ENCODE measurements at regions not wholly inside any gene's neighbourhood (a gene's known extent, or its start where the extent isn't known, plus 50 kb on each side); places are given as distances from the start of the nearest gene placed in this dataset.
"Not testable (repeated sequence)": the region's sequence is repeated elsewhere in the genome, so short reads cannot be mapped to it uniquely, and the experiment has no call there.

DNA sequence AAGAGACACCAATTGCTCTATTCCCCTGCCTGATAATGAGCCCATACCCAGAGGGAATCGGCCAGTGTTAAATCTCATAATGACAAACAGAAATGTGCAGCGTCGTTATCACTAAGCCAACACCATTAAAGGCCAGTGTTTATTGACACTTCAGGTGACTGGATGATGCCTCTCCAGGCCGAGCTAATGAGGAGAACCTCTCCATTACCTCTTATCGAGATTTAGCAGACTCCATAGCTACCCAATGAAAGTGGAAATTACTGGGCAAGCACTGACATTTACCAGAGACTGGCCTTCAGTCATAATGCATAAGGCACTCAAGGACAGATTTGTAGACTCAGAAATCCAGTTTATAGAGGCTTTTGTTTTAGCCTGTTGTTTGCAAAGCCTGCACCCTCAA is 669.5 kb downstream of the MAFB start:
- no peak for DNase-seq

DNA sequence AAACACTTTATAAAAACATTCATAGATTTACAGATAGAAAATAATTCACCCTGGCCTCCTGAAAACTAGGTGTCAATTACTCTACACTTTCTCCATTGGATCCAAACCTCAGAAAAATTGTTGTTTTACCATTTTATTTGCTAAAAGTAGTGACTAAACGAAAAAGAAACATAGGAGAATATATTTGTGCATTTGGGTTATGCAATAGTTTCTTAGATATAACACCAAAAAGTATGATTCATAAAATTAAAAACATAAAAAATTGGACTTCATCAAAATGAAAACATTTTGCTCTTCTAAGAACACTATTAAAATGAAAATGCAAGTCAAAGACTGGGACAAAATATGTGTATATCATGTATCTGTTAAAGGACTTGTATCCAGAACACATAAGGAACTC is 671.3 kb downstream of the MAFB start:
- no peak for DNase-seq

DNA sequence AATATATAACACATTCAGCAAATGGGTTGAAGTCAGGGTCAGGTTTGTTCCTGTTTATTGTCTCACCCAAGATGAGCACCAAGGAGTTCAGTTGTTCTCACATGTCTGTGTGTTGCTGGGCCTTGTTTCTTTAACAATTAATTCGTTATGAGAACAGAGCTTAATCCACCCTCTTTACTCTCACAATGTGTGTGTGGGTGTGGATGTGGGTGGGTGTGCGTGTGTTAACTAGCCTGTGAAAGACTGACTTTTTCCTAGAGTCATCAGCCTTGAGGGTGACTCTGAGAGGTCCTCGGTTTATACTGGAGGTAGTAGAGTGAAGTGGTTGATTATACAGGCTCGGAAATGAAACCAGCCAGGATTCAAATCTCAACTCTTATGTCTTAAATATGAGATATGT is 672.1 kb downstream of the MAFB start:
- no peak for DNase-seq

DNA sequence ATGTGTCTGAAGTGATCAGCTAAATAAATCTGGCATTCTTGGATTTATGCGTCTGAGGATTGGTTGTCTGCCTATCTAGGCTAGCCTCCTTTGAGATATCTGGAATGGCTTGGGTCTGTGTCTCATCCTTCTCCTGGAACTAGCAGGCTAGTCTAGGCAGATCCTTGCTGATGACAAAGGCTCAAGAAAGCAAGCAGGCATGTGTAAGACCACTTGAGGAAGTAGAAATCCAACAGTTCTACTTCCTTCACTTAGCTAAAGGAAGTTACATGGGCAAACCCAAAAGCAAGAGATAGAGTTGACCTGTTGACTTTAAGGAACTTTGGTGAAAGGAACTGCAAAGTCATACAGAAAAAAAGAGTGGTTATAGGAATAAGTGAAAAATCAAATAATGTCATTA is 672.6 kb downstream of the MAFB start:
- DNase-seq, result no peak

DNA sequence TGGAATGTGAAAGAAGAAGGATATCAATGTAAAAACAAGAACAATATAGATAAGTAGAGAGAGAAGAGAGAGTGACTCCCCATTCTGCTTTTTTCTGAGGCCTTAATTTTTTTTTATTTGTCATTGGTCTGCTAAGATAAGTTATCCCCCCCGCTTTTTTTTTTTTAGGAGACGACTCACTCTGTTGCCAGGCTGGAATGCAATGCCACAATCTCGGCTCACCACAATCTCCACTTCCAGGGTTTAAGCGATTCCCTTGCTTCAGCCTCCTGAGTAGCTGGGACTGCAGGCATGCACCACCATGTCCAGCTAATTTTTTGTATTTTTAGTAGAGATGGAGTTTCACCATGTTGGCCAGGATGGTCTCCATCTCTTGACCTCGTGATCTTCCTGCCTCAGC is 677.0 kb downstream of the MAFB start:
- DNase-seq, result not testable (repeated sequence)

- no peak for DNase-seq
Measured at GRCh38 chr20:40010483-40010882, 678.6 kb downstream of the MAFB start.

GRCh38 chr20:40009542-40009941 is 679.5 kb downstream of the MAFB start:
- DNase-seq, result no peak

DNA sequence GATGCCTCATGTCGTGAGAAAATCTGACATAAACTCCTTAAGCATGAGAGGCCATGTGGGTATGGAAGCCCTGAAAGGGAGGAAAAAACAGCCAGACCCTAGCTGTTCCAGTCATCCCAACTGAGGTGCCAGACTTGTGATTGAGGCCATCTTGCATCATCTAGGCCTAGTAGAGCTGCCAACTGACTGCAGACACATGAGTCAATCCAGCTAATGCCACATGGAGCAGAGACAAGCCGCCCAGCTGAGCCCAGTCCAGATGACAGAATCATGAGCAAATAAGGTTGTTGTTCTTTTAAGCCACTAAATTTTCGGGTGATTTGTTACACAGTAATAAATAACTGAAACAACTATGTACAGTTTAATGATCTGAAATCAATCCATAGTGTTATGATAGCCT is 680.9 kb downstream of the MAFB start:
- no peak for DNase-seq

- no peak for DNase-seq
Measured at GRCh38 chr20:40006168-40006860, 682.7 kb downstream of the MAFB start.

- DNase-seq, result not testable (repeated sequence)
Measured at GRCh38 chr20:40004092-40004491, 684.9 kb downstream of the MAFB start.

GRCh38 chr20:39993742-39994141 is 695.3 kb downstream of the MAFB start:
- DNase-seq, result no peak

GRCh38 chr20:39990692-39991091 is 698.3 kb downstream of the MAFB start:
- DNase-seq, result no peak

GRCh38 chr20:39988991-39989390 is 700.0 kb downstream of the MAFB start:
- DNase-seq, result no peak

DNA sequence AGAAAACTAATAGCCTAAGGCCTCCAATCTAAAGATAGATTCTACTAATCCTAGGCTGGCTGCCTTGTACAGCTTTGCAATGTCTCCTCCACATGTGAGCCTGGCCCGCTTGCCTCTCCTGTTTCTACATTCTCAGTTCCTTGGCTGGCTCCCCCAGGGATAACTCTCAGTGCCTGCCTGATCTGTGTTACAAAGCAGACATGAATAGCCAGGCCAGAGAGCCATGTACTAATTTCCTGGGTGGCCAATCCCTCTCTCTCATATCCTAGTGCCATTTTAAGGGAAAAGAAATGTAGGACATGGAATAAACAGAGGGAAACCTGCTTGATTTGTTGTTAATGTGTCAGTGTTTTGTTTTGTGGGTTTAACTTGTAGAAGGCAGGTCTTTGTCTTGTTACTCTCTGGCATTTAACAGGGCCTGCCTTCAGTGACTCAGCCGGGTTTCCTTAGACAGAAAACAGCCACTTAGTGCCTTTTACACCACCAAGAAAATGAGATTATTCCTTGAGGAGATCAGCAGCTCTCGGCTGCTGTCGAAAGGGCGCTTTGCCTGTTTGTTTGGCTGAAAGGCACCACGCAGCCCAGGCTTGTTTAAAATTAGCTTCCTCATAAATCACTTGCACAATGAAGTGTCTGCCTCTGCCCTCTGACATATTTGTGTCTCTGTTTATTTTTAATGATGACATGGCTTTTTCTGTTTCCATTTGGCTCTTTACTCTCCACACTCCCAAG is 702.7 kb downstream of the MAFB start:
- DNase-seq, result peak; percentile 21 to 23

DNA sequence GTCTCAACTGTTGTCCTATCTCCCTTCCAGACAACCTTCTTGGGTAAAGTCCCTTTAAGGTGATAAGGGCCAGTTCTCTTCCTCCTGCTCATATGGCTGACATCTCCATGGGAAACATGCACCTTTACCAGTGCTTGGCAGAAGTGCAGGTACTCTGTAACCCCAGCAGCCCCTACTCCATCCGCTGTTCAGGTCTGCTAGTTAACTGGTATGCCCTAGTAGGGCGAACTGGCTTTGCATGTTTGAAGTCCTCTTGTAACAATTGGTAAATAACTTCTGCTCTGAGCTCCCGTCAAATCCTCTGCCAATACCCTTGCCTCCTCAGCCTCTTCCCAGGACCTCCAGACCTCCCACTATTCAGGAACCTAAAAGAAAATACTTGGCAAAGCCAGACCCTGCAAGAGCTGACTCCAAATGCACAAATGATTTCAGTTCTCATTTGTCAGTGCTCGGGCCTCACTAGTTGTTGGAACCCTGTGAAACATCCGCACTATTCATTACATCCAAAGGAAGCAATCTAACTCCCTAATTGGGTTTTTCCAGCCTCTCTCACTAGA is 703.7 kb downstream of the MAFB start:
- no peak for DNase-seq

DNA sequence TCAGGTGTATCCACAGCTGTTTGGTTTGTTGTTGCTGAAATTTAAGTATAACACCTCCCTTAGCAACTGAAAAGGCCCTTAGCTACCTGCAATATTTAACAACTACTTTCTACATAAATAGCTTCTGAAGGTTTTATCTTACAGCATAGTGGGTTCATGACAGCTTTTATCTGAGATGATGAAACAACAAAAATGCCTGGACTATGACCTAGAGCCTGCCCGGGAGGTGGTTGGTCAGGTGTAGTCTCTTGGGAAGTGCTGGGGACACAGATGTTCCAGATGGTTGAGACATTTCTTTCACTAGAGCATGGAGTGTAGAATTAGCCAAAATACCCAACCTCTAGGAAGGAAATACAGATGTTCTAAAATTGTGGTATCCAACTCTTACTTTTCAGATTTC is 705.4 kb downstream of the MAFB start:
- DNase-seq, result no peak

DNA sequence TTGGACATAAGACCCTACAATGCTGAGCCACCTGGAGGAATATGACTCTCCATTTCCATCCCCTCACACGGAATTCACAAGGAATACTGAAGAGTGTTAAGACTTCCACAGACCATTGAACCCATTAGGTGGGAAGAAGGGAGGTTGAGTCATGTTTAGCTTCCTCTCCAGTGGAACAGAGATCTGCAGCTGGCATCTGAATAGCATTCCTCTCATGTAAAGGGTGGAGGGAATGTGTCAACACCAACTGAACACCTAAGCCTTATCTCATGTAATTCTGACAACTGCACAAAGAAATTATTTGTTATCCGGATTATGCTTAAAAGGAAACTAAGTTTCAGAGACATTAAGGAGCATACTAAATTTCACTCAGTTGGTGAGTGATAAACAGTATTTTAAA is 705.9 kb downstream of the MAFB start:
- DNase-seq, result no peak

GRCh38 chr20:39974966-39975501 is 714.0 kb downstream of the MAFB start:
- DNase-seq, result no peak

- no peak for DNase-seq
Measured at GRCh38 chr20:39968495-39968894, 720.5 kb downstream of the MAFB start.

DNA sequence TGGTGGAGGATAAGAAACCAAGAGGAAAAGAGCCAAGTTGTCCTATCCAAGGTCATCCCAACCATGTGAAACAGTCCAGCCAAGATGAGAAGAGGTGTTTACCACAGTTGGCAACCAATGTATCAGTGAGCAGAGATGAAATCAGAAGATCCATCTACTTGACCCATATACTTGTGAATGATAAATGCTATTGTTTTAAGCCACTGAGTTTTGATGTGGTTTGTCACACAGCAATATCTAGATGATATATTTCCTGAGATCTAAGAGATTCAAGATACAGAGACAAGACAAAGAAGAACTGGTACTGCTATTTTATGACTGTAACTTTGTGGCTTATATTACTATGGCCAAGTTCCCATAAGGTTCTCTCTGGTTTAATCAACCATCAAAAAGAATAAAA is 721.2 kb downstream of the MAFB start:
- no peak for DNase-seq

GRCh38 chr20:39961637-39962244 is 727.3 kb downstream of the MAFB start:
- DNase-seq, result no peak

GRCh38 chr20:39960522-39961428 is 728.3 kb downstream of the MAFB start:
- DNase-seq, result no peak

DNA sequence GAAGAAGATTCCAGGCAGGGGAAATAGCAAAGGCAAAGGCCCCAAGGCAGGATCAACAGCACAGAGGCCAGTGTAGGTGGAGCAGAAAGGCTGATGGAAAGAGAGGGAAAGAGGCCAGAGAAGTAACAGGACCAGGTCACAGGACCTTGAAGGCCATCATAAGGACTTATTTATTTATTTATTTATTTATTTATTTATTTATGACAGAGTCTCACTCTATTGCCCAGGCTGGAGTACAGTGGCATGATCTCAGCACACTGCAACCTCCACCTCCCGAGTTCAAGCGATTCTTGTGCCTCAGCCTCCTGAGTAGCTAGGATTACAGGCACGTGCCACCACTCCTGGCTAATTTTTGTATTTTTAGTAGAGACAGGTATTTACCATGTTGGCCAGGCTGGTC is 731.1 kb downstream of the MAFB start:
- not testable (repeated sequence) for DNase-seq
